NCI-H1436 treated with DMSO at 0.1 percent for 48 hours (cell line): ENCODE measurements at regions not wholly inside any gene's neighbourhood (a gene's known extent, or its start where the extent isn't known, plus 50 kb on each side); places are given as distances from the start of the nearest gene placed in this dataset.

Experiments used
- DNase-seq: peaks from one replicate; lab custom pipeline; 2025; lab: John Stamatoyannopoulos, UW

DNA sequence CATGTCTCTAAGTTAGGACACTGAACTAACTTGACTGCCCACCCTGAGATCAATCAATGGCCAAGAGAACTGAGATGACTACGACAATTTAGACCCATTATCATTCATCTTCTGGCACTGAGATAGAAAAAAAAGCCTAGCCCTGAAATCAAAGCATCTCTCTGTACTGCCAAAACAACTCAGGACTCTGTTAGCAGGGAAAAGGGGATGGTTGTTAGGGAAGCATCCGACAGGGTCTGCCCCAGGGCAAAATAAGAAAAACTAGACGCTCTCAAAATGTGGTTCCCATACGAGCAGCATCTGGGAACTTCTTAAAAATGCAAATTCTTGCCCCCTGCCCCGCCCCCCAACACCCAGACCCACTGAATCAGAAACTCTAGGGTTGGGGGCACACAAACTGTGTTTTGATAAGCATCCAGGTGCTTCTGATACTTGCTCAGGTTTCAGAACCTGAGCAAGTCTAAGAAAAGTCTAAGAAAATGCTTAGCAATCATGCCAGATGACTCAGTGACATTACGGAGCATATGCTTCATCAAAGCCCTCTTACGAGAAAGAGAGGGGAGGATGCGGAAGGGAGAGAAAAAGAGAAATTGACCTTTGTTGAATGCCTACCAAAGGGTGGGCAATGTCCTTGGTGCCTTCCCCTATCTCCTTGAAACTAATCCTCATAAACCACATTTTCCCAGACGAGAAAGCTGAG lies 172.8 kb upstream of the HES1 start:
- DNase-seq: no peak

DNA sequence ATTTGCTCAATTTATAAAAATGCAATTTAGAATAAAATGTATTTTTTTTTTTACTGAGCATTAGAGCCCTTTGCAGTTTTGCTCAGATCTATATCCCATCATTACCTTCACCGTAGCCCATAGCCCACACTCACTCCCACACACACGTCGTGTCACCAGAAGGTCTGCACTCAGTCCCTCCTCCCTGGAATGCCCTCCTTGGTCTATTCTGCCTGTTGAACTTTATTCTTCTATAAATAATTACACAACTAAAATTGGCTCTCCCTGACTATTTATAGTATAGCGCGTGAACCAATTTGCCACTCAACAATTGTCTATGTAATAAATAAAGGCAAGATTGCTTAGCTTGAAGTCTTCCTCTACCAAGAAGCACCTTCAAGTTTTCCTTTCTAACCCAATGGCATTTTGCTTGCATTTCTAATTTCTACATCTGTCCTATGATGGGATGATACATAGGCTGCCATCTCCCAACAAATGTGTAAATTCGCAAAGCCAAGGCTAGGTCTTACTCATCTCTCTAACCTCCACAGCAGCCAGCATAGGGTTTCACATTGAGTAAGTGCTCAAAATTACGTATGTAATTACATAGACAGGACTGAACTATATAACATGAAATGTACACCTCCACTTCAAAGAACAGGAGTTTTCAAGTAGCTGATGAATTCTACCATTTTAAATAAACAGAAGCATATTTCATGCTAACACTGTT lies 172.0 kb upstream of the HES1 start:
- peak; percentile 4 for DNase-seq

DNA sequence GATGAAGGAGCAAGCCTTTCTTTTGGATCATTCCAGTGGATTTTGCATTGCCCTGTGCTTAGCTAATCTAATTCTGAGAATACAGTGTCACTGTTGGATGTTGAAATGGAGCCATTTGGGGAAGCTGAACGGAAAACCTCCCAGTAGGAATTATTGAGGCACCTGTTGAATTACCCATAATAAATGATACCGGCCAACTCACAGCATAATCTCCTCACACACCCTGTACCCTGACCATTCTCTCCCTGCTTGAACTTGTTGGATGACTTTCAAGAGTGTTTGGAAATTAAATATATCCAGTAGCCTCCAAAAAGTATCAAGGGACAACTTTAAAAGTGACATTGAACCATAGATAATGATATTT lies 171.4 kb upstream of the HES1 start:
- DNase-seq: no peak

DNA sequence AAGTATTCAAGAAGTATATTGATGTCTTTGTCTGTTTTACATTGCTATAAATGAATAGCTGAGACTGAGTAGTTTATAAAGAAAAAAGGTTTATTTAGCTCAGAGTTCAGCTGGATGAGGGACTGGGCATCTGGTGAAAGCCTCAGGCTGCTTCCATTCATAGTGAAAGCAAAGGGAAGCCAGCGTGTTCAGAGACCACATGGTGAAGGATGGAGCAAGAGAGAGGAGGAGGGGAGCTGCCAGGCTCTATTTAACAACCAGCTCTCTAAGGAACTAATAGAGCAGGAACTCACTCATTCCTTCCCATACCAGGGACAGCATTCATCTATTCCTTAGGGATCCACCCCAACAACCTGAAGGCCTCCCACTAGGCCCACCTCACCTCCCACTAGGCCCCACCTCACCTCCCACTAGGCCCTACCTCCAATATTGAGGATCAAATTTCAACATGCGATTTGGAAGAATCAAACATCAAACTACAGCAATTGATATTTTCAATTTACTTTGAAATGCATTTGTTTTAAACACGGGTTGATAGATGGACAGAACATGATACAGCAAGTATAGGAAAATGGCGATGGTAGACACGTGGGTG lies 167.5 kb upstream of the HES1 start:
- DNase-seq: no peak

DNA sequence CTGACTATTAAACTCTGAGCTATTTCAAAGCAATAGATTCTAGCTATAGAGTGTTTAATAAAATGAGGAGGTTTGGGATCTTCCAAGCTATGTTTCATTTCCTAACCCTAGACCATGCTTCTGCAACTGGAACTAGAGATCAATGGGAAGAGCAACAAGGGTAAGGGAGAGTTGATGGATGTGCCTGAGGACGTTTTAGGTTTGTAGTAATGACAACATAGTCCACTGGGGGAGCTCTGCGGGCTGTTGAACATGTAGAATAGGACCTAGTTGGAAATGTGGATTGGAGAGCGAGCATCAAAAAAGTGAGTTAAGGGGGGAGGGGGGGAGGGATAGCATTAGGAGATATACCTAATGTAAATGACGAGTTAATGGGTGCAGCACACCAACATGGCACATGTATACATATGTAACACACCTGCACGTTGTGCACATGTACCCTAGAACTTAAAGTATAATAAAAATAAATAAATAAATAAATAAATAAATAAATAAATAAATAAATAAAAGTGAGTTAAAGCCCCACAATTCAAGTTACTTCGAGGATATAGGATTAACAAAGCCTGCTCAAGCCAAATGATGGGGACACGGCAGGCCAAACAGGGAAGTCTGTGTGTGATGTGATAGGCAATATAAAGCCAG lies 165.7 kb upstream of the HES1 start:
- DNase-seq: peak; percentile 32

DNA sequence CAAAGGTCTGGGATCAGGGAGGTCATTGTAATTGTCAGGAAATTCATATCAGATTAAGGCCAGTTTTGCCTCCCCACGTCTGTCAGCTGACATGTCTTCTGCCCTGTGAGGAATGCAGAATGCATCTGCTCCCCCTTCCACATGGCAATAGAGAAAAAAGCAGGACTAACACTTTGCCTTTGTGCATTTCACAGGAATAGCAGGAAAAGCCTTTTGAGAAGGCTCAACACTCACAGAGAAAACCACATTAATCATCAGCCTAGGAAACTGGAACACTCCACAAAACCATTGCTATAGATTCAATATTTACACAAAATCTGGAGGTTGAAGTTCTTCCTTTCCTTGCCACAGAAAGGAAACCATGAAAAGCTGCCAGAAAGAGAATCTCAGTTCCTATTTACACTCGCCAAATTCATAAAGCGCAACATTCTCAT lies 165.2 kb upstream of the HES1 start:
- DNase-seq: no peak

DNA sequence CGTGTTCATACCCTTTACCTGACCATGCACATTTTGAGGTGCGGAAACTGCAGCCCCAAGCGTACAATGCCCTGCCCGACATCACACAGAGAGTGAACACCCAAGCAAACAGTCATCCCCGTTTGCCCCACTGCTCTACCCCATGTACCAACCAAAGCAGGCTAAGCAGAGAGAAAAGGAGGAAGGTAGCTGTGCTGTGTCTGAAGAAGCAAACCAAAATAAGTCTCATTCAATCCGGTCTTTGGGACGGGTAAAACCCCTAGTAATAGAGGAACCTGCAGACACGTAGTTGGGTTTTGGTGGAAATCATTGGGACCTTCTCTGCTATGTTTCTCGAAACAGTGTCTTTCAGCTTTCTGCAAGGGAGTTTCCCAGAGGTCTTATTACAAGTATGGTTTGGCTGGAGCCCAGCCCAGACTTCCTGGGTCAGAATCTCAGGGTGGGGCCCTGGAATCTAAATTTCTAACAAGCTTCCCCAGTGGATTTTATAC lies 164.6 kb upstream of the HES1 start:
- DNase-seq: no peak

DNA sequence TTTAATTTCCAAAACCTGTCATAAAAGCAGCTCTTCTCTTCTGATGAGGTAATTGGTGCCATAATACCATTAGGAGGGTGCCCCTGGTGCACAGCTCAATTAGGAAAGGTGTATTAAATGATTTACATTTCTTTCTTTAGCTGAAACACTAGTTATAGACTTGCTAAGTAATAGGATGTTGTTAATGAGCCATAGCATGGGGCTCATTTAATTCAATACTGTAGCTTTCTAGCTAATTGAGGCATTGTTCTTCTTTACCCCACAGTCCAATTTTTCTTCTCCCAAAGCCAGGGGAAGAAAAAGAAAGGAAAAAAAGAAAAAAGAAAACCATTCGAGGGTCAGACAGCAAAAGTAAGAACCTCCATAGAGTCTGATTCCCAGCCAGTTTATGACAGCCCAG lies 164.0 kb upstream of the HES1 start:
- DNase-seq: peak; percentile 53

DNA sequence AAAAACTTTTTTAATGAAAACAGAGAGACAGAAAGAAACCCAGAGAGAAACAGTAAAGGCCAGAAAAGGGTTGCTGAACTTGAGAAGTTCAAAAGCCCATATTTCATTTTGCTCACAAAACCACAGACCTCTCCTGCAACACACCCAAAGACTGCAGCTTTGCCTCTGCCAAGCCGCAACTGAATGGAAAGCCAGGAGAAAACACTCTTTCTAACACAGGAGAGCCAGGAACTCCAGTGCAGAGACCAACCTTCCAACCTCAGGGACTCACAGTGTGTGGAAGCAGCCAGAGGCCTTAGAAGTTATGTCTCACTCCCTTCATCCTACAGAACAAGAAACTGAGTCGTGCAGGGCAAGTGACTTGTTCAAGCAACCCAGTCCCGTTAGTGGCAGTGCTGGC lies 163.1 kb upstream of the HES1 start:
- DNase-seq: no peak

DNA sequence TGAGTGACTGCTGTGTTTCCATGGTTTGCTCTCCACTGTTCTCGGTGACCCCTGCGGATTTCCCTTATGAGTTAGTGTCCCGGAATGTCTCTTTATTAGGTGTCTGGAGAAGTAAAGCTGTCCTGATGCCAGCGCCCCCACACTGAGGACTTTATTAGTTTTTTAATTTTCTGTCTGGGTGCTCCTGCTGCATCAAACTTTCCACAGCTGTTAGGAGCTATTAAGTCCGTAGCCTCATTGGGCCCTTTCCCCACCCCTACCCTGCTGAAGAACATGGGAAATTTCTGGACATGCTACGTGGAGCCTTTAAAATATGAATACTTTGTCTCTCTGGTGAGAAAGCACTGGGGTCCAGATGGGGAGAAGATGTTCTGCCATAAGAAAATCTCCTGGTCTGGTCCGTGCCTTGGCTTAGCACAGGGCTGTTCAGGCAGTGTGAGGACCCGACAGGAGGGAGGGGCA lies 161.7 kb upstream of the HES1 start:
- no peak for DNase-seq

DNA sequence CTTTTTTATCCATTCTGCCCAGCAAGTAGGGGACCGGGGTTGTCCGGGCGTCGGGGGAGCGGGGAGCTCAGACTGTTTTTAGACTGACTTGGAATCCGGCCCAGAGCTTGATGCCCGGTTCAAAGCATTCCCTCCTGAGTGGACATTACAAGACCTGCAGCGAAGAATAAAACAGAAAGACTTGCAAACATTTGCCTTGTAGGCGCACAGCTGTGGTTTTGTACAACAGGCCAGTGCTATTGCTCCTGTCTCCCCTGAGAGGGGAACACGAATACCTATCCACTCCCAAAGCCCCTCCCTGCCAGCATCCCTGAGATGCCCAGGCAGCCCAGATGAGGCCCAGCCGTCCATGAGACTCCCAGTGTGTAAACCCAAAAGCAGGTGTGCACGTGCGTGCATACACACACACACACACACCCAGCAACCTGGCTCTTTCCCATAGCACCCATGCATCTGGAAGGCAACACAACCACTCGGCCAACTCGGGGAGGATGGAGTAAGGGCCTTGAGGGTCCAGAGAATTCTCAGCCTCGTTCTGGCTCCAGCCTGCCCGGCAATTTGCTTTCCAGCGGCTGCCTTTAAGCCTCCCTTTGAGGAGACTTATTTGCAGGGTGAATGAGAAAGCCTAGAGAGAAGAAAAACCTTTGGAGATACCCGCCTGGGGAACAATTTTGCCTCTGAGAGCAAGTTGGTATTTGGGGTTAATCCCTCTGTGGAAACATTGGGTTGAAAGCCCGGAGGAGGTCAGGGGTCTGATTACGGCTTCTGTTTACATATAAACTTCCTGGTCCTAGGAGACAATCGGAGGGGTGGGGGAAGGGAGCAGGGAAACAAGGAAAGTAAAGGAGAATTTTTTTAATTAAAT lies 161.0 kb upstream of the HES1 start:
- DNase-seq: no peak

DNA sequence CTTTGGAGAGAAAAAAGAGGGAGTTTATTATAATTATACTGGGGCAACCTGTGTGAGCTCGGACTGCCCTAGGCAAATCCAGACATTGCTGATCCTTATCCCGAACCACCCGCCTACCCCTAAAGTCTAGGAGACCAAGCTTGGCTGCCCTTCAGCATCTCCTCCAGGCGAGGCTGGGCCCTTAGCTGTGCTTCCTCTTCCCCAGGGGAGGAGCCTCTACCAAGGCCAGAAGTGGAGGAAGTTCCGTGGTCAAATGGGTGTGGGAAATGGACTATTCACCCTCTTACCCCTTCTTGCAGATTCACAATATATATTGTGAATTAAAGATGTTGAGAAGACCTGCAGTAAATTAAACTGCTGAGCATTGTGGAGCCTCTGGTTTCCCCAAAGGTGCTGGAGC lies 158.3 kb upstream of the HES1 start:
- DNase-seq: no peak

DNA sequence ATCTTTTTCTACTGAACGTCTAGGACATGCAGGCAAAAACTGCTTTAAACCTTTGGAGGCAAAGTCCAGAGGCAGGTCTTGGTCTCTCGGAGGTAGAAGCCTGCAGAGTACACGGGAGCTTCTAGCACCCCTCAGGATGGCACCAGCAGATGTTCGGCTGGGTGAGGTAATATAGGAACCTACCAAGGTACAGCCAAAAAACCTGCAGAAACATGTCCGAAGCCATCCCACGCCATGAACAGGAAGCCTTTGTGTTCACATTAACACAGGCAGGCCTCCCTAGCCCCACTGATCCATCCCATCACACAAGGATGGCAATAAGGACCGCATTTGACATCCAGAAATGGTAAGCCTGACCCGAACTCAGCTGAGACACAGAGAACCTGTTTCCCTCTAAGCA lies 157.9 kb upstream of the HES1 start:
- DNase-seq: no peak

DNA sequence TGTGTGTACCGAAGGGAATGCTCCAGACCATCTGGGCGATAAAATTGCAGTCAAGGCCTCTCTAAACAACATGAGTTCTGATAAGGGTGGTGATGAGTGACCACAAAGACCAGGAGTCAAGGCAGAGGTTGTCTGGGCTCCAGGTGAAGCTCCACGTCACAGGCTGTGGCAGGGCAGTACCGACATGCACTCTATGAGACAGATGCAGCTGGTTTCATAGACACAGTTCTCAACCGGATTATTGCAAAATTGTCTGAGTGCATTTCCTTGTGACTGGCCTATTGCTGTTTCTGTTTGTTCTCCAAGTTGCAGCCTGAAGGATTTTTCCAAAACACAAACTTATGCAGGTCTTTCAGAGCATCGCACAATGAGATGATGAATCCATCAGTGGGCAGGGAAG lies 157.5 kb upstream of the HES1 start:
- no peak for DNase-seq

DNA sequence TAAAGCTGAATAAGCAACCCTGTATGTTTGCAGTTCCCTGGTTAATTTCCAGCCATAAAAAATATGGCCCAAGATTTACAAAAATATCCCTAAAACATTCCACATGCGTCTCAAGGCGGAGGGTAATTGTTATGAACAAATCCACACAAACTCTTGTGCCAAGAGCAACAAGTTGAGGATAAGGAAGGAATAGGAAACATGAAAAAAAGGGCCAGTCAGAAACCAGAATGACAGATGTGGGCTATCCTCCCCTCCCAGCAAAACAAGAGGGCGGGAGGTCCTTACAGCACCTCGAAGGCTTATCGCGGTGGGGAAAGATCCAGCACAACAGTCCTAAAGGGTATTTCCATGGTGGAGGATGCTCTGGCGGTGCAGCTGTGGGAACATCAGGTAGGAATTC lies 155.6 kb upstream of the HES1 start:
- DNase-seq: no peak

DNA sequence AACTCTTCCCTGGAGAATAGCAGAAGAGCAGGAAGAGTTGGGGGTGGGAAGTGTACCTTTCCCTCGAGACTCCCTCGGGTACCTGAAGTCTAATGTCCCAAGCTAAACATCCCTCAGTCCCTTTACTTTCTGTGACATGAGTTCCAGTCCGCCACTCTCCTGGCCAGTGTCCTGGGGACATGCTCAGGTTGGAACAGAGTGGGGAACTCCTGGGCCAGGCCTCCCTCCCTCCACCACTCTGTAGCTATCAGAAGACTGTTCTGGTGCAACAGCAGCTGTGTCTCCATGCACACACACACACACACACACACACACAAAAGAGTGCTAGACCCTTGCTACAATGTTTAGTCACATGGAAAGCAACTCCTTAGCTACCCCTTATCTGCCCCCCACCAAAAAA lies 155.0 kb upstream of the HES1 start:
- no peak for DNase-seq

DNA sequence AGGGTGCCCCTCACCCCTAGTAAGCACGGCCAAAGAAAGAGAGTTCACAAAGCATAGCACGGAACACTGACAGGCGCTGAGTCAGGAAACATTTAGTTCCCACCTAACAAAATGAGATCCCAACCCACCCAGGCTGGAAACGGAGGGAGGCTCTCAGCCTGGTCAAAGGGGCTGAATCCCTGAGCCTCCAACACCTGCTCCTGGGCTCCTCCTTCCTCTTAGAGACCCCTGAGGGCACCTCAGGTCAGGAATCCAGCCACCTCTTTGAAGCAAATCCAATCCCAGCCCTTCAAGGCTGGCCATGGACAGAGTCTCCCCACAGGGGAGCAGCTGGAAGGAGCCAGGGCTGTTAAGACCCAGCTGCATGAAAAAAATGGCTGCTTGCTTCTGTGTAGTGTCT lies 154.4 kb upstream of the HES1 start:
- DNase-seq: no peak

DNA sequence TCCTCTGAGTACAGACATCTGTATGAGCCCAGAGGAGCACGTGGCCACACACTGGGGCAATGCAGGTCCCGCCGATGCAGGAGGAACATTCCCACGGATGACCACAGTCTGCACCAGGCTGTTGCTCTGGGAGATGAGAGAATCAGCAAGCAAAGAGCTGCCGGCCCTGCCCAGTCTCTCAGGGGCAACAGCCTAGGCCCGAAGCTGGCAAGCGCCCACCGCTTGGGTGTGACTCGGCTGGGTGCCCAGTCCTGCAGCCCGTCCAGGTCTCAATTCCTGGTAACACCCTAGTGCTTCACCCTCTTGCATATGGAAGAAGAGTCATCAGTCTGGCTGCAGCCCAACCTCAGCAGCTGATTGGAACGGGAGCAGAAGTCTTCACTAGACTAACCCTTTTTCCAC lies 153.7 kb upstream of the HES1 start:
- no peak for DNase-seq

DNA sequence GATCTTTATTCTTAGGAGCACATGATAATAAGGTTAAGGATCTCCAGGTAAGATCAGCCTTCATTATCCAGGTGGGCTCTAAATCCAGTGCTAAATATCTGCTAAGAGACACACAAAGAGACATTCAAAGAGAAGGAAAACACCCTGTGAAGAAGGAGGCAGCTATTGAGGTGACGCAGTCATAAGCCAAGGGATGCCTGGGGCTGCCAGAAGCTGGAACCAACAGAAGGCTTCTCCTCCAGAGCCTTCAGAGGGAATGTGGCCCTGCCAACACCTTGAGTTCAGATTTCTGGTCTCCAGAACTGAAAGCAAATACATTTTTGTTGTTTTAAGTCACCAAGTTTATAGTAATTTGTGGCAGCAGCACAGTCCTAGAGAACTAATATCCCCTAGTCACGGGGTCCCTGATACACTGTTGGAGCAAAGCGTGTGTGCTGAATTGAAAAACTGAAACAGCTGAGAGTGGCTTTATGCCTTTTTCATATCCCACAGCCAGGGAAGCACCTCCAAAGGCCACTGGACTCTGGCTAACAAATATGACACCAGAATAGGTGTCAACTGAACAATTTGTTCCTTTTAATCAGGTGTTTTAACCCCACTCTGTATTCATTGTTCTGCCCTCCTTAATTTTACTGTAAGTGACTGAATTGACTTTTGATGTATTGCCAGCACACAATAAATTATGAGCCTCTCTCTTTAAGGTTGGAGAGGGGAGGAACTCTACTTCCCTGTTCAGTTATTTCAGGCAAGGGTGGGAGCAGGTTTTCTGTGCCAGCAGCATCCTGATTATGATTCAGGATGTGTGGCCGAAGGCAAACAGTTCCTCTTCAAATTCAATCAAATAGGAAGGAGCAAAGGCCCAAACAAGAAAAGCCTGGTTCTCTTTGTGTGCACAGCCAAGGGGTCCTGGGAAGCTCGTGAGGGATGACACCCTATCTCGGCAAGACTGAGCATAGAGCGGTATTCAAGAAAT lies 151.8 kb upstream of the HES1 start:
- no peak for DNase-seq

DNA sequence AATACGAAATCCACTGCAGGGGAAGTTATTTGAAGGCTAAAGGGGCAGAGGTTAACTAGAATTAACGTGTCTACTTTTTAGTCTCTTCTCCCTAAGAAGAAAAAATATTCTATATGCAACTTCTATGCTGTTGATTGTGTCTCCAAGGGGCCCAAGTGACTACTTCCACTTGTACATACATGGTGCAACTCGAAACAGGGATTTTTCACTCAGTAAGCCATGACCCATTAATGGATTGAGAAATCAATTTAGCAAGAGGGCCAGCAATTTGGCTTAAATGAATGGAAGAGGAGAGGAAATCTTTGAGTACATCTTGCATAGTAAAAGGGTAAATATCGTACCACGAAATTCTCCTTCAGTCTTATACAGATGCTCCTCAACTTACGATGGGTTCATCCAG lies 151.1 kb upstream of the HES1 start:
- DNase-seq: no peak

DNA sequence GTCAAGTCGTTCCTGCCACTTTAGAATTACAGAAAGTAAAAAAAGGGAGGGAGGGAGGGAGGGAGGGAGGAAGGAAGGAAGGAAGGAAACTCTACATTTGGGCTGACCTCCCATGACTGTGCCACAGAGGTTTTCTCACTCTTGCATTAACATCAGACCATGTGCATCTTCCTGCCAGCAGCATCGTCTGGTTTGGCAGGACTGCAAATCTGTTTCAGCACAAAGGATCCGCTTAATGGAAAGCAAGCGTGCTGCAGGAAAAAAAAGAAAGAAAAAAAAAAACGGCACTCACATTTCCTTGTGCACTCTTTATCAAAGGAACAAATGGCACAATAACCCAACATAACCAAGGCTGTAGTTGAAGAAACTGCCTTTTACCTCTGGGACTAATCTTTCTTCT lies 148.8 kb upstream of the HES1 start:
- DNase-seq: no peak
